Aorta (tissue), 5 donors: ENCODE measurements at regions not wholly inside any gene's neighbourhood (a gene's known extent, or its start where the extent isn't known, plus 50 kb on each side); places are given as distances from the start of the nearest gene placed in this dataset.
"Not testable (repeated sequence)": the region's sequence is repeated elsewhere in the genome, so short reads cannot be mapped to it uniquely, and the experiment has no call there.

Experiments
- ATAC-seq: fragments of 200-7000 bp; cut with Tn5 transposase; one replicate; pipeline ENCODE4 v1.9.1; 2022; ENCODE audit warnings: moderate library complexity; ENCODE audit not compliant: low FRiP score
- DNase-seq, 2 donors: peaks; one replicate each; pipeline ENCODE4 v3.0.0-alpha.2; 2020
- H3K27ac ChIP-seq, 2 donors: one replicate each; pipeline ENCODE4 v1.5.1; 2013; ENCODE audit warnings: low read length in 2 of 2, mild to moderate bottlenecking in 2 of 2, moderate library complexity in 2 of 2, control low read depth in 1 of 2, inconsistent platforms in 1 of 2, low read depth in 1 of 2
- H3K27me3 ChIP-seq, 2 donors: one replicate each; pipeline ENCODE4 v1.6.1; 2013; ENCODE audit warnings: control low read depth in 1 of 2, low read length in 1 of 2, mild to moderate bottlenecking in 1 of 2, moderate library complexity in 1 of 2; ENCODE audit not compliant: insufficient read depth in 2 of 2, control insufficient read depth in 1 of 2
- H3K36me3 ChIP-seq, 2 donors: one replicate each; pipeline ENCODE4 v1.6.1; 2013; ENCODE audit warnings: control low read depth in 1 of 2, low read length in 1 of 2, mild to moderate bottlenecking in 1 of 2; ENCODE audit not compliant: insufficient read depth in 2 of 2, control insufficient read depth in 1 of 2
- H3K4me1 ChIP-seq, 2 donors: one replicate each; pipeline ENCODE4 v1.6.1; 2013; ENCODE audit warnings: low read length in 2 of 2, control low read depth in 1 of 2, mild to moderate bottlenecking in 1 of 2, moderate library complexity in 1 of 2; ENCODE audit not compliant: insufficient read depth in 2 of 2, control insufficient read depth in 1 of 2
- H3K4me3 ChIP-seq, 2 donors: one replicate each; pipeline ENCODE4 v1.5.1; 2013; ENCODE audit warnings: low read length in 2 of 2, control low read depth in 1 of 2, mild to moderate bottlenecking in 1 of 2
- H3K9me3 ChIP-seq: one replicate; pipeline ENCODE4 v1.6.1; 2013; ENCODE audit warnings: mild to moderate bottlenecking, low read length; ENCODE audit not compliant: control insufficient read depth
- WGBS, 2 donors: extraction: QIAGEN DNeasy Blood & Tissue Kit; methylation state at CpG; one replicate each; pipeline ENCODE4 v1.1.7; 2013; 5-methylcytosine and 5-hydroxymethylcytosine counted together
- intact Hi-C, 2 donors: fragments of 100-400 bp; cut with DNase I; formaldehyde crosslinking; loops; one replicate each; pipeline versions ENCODE4 v1.14.2 to v1.15.0; 2022
- donor health status: healthy with polysubstance abuse.
- donor health status: Bipolar disorder and iron deficiency.
- donor health status: DM: no; HTN: no; CAD: no.
- donor health status: DM: no; HTN: no; CAD: no.
- donor health status: DM: yes; HTN: yes; CAD: no.

- H3K27me3 ChIP-seq: no peaks in the 10 kb centered on the region
- DNase-seq (no peak), ATAC-seq (no peak)
- H3K36me3 ChIP-seq: no peaks in the 10 kb centered on the region
- H3K4me1 ChIP-seq: no peaks in the 10 kb centered on the region
- WGBS, 2 donors: 88 to 91% methylated on average over 2 of the region's 2 CpGs
- intact Hi-C loops: no loop called here
- H3K4me3 ChIP-seq: no peak overlapping the region
- H3K9me3 ChIP-seq: peaks cover 2% of the 10 kb centered on the region
- H3K27ac ChIP-seq: no peak overlapping the region
These were observed 129.1 kb downstream of the TNFRSF21 start for GRCh38 chr6:47180633-47181032.

DNA sequence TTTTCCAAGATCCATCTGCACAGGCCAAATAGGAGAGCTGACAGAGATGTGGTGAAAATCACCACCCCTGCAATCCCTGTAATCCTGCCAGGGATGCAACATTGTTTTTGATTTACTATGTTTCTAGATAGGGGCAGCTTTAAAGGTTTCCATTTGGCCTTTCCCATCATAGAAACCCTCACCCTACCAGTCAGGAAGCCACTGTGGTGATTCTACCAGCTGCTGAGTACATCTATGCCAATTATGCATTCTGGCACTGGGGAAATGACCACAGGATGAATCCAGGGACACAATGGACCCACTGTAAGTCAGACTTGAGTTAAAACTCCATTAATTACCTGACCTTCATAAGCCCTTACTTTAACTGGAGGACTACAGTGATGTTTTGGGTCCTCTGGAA is 130.4 kb downstream of the TNFRSF21 start:
- Histone ChIP-seq H3K27ac (no peak overlapping the region), H3K36me3 (no peaks in the 10 kb centered on the region), H3K27me3 (no peaks in the 10 kb centered on the region), H3K9me3 (peaks cover 2% of the 10 kb centered on the region), H3K4me1 (no peaks in the 10 kb centered on the region), H3K4me3 (no peak overlapping the region)
- ATAC-seq (no peak), DNase-seq (no peak)
- intact Hi-C loops: no loop called here

GRCh38 chr6:47175656-47176055 is 133.5 kb upstream of the ADGRF1 start:
- Histone ChIP-seq H3K36me3 (no peaks in the 10 kb centered on the region), H3K9me3 (no peaks in the 10 kb centered on the region), H3K4me3 (no peak overlapping the region), H3K27ac (no peak overlapping the region), H3K4me1 (no peaks in the 10 kb centered on the region), H3K27me3 (no peaks in the 10 kb centered on the region)
- no peak for DNase-seq
- intact Hi-C loops: no loop called here
- WGBS, 2 donors: 87 to 93% methylated on average over 3 of the region's 3 CpGs
- ATAC-seq: no peak

GRCh38 chr6:47174502-47175023 is 132.4 kb upstream of the ADGRF1 start:
- Histone ChIP-seq H3K36me3 (no peaks in the 10 kb centered on the region), H3K27ac (no peak overlapping the region), H3K4me1 (no peaks in the 10 kb centered on the region), H3K27me3 (no peaks in the 10 kb centered on the region), H3K9me3 (no peaks in the 10 kb centered on the region), H3K4me3 (no peak overlapping the region)
- intact Hi-C loops: no loop called here
- DNase-seq (no peak), ATAC-seq (no peak)
- WGBS, 2 donors: 86 to 89% methylated on average over 4 of the region's 4 CpGs

DNA sequence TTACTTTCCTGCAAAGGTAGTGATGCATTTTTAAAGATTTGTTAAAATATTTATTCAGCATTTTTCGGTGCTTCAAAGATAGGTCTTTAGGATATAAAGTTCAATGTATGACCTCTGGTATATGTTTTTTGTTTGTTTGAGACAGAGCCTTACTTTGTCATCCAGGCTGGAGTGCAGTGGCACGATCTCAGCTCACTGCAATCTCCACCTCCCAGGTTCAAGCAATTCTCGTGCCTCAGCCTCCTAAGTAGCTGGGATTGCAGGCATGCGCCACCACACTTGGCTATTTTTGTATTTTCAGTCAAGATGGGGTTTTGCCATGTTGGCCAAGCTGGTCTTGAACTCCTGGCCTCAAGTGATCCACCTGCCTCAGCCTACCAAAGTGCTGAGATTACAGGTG is 131.9 kb upstream of the ADGRF1 start:
- H3K4me3 ChIP-seq, H3K27ac ChIP-seq, H3K4me1 ChIP-seq, H3K36me3 ChIP-seq, H3K27me3 ChIP-seq, DNase-seq, H3K9me3 ChIP-seq, ATAC-seq, intact Hi-C loops: not testable (repeated sequence)
- 82 to 86% methylated on average over 4 of the region's 4 CpGs for WGBS, 2 donors

DNA sequence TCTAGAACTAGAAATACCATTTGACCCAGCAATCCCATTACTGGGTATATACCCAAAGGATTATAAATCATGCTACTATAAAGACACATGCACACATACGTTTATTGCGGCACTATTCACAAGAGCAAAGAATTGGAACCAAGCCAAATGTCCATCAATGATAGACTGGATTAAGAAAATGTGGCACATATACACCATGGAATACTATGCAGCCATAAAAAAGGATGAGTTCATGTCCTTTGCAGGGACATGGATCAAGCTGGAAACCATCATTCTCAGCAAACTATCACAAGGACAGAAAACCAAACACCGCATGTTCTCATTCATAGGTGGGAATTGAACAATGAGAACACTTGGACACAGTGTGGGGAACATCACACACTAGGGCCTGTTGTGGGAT is 131.0 kb upstream of the ADGRF1 start:
- H3K4me1 ChIP-seq, H3K36me3 ChIP-seq, ATAC-seq, H3K27ac ChIP-seq, intact Hi-C loops, H3K4me3 ChIP-seq, H3K27me3 ChIP-seq, H3K9me3 ChIP-seq, DNase-seq: not testable (repeated sequence)
- 83 to 92% methylated on average over 3 of the region's 3 CpGs for WGBS, 2 donors

GRCh38 chr6:47170617-47170947 is 128.4 kb upstream of the ADGRF1 start:
- Histone ChIP-seq H3K4me1 (no peaks in the 10 kb centered on the region), H3K9me3 (no peaks in the 10 kb centered on the region), H3K4me3 (no peak overlapping the region), H3K27ac (no peak overlapping the region), H3K27me3 (no peaks in the 10 kb centered on the region), H3K36me3 (no peaks in the 10 kb centered on the region)
- ATAC-seq: no peak
- WGBS, 2 donors: 71 to 74% methylated on average over 3 of the region's 3 CpGs
- no peak for DNase-seq
- intact Hi-C loops: no loop called here

DNA sequence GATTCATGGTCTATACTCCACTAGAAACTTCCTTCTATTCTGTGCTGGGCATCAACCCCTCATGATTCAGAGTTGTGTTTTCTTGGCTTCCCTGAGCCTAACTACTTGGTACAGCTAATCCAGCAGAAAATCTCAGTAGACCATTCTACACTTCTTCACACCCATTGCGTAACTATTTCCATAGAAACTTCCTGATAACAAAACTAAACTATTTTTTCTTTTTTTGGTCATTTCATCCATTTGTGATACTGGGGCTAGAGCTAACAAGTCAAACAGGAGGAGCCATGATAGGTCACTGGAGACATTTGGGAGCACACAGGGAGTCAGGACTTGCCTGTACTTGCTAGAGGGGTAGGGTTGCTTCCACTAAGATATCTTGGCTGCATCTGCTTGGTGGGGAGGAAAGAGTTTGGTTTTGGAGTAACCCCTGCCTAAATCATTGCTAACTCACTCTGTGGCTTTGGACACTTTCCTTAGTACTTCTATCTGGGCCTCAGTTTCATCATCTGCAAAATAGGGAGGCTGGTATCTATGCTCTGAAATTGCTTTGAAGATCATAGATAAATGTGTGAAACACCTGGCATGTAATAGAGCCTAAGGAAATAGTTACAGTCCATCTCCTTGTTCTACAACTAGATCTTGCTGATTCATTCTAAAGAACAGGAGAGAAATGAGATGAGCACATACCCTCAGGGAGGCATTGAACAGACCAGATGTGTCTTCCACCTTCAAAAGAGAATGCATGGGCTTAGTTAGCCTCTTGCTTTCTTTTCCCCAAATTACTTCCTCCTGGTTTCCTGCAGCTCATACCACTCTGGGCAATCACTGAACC is 127.9 kb upstream of the ADGRF1 start:
- no peaks in the 10 kb centered on the region for H3K9me3 ChIP-seq
- 84 to 93% methylated on average over 1 of the region's 1 CpG for WGBS, 2 donors
- DNase-seq: no peak
- ATAC-seq: peak; percentile 66
- H3K27me3 ChIP-seq: no peaks in the 10 kb centered on the region
- H3K36me3 ChIP-seq: no peaks in the 10 kb centered on the region
- H3K4me1 ChIP-seq: no peaks in the 10 kb centered on the region
- intact Hi-C loops: no loop called here
- H3K27ac ChIP-seq: no peak overlapping the region
- no peak overlapping the region for H3K4me3 ChIP-seq

DNA sequence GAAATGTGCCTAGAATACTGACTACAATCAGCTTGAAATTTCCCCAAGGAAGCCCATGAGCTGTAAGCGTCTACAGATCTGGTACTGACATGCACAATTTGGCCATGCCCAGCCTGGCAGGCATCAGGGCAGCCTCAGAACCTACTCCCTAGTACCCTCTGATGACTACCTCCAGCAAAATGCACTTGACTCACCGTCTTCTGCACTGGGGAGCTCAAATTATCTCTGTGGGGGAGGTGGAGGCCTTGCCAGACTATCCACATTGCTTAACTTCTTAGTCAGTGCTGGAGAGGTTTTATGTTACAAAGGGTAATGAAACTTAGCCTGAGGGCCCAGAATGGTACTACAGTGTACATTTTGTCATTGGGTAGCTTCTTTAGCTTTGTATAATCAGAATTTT is 126.0 kb upstream of the ADGRF1 start:
- no peak overlapping the region for H3K4me3 ChIP-seq
- H3K36me3 ChIP-seq: no peaks in the 10 kb centered on the region
- no peak overlapping the region for H3K27ac ChIP-seq
- intact Hi-C loops: no loop called here
- ATAC-seq (peak; percentile 56), DNase-seq (peak in 1 of 2 donors; percentile 55)
- 54 to 56% methylated on average over 2 of the region's 2 CpGs for WGBS, 2 donors
- H3K9me3 ChIP-seq: no peaks in the 10 kb centered on the region
- no peaks in the 10 kb centered on the region for H3K27me3 ChIP-seq
- H3K4me1 ChIP-seq: no peaks in the 10 kb centered on the region
